Activated CD4-positive, alpha-beta T cell treated with anti-CD3 and anti-CD28 coated beads for 48 hours (primary cell): ENCODE measurements at regions not wholly inside any gene's neighbourhood (a gene's known extent, or its start where the extent isn't known, plus 50 kb on each side); places are given as distances from the start of the nearest gene placed in this dataset.

ENCODE experiments used
- DNase-seq: peaks from one replicate; pipeline ENCODE4 v3.0.0-alpha.2; 2020

- no peak for DNase-seq
Observed at GRCh38 chr7:21099955-21100354, 313.3 kb upstream of the SP8 start.

- DNase-seq: no peak
Observed at GRCh38 chr7:21101541-21101940, 314.9 kb upstream of the SP8 start.

GRCh38 chr7:21103426-21104123, 316.9 kb upstream of the SP8 start:
- no peak for DNase-seq

- no peak for DNase-seq
Observed at GRCh38 chr7:21104124-21104500, 317.4 kb upstream of the SP8 start.

- DNase-seq: no peak
Observed at GRCh38 chr7:21106296-21106732, 319.6 kb upstream of the SP8 start.

- DNase-seq: no peak
Observed at GRCh38 chr7:21107101-21107500, 320.4 kb upstream of the SP8 start.

- DNase-seq: no peak
Observed at GRCh38 chr7:21108182-21108581, 319.7 kb upstream of the SP4 start.

- DNase-seq: no peak
Observed at GRCh38 chr7:21113609-21114415, 314.1 kb upstream of the SP4 start.

GRCh38 chr7:21123586-21123985, 304.3 kb upstream of the SP4 start:
- no peak for DNase-seq

- DNase-seq: no peak
Observed at GRCh38 chr7:21125297-21125696, 302.6 kb upstream of the SP4 start.

GRCh38 chr7:21128062-21128817, 299.6 kb upstream of the SP4 start:
- no peak for DNase-seq

- no peak for DNase-seq
Observed at GRCh38 chr7:21131897-21132296, 296.0 kb upstream of the SP4 start.

GRCh38 chr7:21134631-21135030, 293.3 kb upstream of the SP4 start:
- no peak for DNase-seq

GRCh38 chr7:21135437-21135836, 292.4 kb upstream of the SP4 start:
- DNase-seq: no peak

GRCh38 chr7:21137640-21138039, 290.2 kb upstream of the SP4 start:
- DNase-seq: no peak

GRCh38 chr7:21140622-21141021, 287.3 kb upstream of the SP4 start:
- DNase-seq: no peak

GRCh38 chr7:21141476-21141875, 286.4 kb upstream of the SP4 start:
- no peak for DNase-seq

GRCh38 chr7:21142081-21142480, 285.8 kb upstream of the SP4 start:
- no peak for DNase-seq

GRCh38 chr7:21146642-21147423, 281.1 kb upstream of the SP4 start:
- DNase-seq: no peak

- DNase-seq: no peak
Observed at GRCh38 chr7:21149809-21150208, 278.1 kb upstream of the SP4 start.

GRCh38 chr7:21154614-21155013, 273.3 kb upstream of the SP4 start:
- no peak for DNase-seq

GRCh38 chr7:21159506-21159905, 268.4 kb upstream of the SP4 start:
- DNase-seq: no peak

GRCh38 chr7:21160401-21160800, 267.5 kb upstream of the SP4 start:
- no peak for DNase-seq
